NT2/D1 (cell line): ENCODE measurements at regions not wholly inside any gene's neighbourhood (a gene's known extent, or its start where the extent isn't known, plus 50 kb on each side); places are given as distances from the start of the nearest gene placed in this dataset.

Source experiments
- DNase-seq: peaks from one replicate; pipeline ENCODE4 v3.0.0-alpha.2; 2011; ENCODE audit warnings: low read depth, low spot score
- H3K27me3 ChIP-seq: 2 replicates; pipeline ENCODE4 v1.6.0; 2011; ENCODE audit warnings: mild to moderate bottlenecking; ENCODE audit not compliant: insufficient read length, insufficient read depth
- H3K36me3 ChIP-seq: 2 replicates; pipeline ENCODE4 v1.6.1; 2011; ENCODE audit warnings: mild to moderate bottlenecking, low read length, mixed read lengths; ENCODE audit not compliant: insufficient read depth, insufficient read length
- H3K4me1 ChIP-seq: 2 replicates; pipeline ENCODE4 v1.5.1; 2011; ENCODE audit not compliant: insufficient read depth, insufficient read length
- H3K4me3 ChIP-seq: 2 replicates; pipeline ENCODE4 v1.5.1; 2011; ENCODE audit warnings: low read depth; ENCODE audit not compliant: insufficient read length
- H3K9ac ChIP-seq: 2 replicates; pipeline ENCODE4 v1.6.0; 2011; ENCODE audit warnings: low read depth; ENCODE audit not compliant: insufficient read length
- H3K9me3 ChIP-seq: 2 replicates; pipeline ENCODE4 v1.5.1; 2011; ENCODE audit warnings: mild to moderate bottlenecking, low read length; ENCODE audit not compliant: insufficient read depth
- SUZ12 ChIP-seq: IDR thresholded peaks from 2 replicates; pipeline ENCODE4 v1.6.1; 2011; ENCODE audit not compliant: insufficient read length, insufficient read depth; ENCODE audit errors: extremely low read depth
- YY1 ChIP-seq: IDR thresholded peaks from 2 replicates; pipeline ENCODE4 v1.6.1; 2011; ENCODE audit not compliant: insufficient read length, insufficient read depth
- ZNF274 ChIP-seq: IDR thresholded peaks from 2 replicates; pipeline ENCODE4 v1.6.1; 2011; ENCODE audit warnings: mild to moderate bottlenecking, low read depth, low read length

GRCh38 chr22:34592123-34592740 lies 473.7 kb upstream of the ISX start:
- DNase-seq = no peak
- TF ChIP-seq YY1 (no peak), SUZ12 (no peak), ZNF274 (no peak)
- no peaks in the 10 kb centered on the region for H3K4me1 ChIP-seq
- H3K27me3 ChIP-seq = no peaks in the 10 kb centered on the region
- no peaks in the 10 kb centered on the region for H3K9me3 ChIP-seq
- H3K4me3 ChIP-seq = no peak overlapping the region
- H3K9ac ChIP-seq = no peak overlapping the region
- H3K36me3 ChIP-seq = no peaks in the 10 kb centered on the region

- Histone ChIP-seq H3K4me1 (no peaks in the 10 kb centered on the region), H3K9ac (no peak overlapping the region), H3K4me3 (no peak overlapping the region), H3K27me3 (no peaks in the 10 kb centered on the region), H3K36me3 (no peaks in the 10 kb centered on the region), H3K9me3 (no peaks in the 10 kb centered on the region)
- TF ChIP-seq SUZ12 (no peak), ZNF274 (no peak), YY1 (no peak)
- DNase-seq = no peak
Observed at GRCh38 chr22:34599567-34599966, 466.4 kb upstream of the ISX start.

- DNase-seq = no peak
- no peak overlapping the region for H3K4me3 ChIP-seq
- TF ChIP-seq ZNF274 = no peak
- TF ChIP-seq SUZ12 = no peak
- TF ChIP-seq YY1 = no peak
- H3K27me3 ChIP-seq = no peaks in the 10 kb centered on the region
- no peaks in the 10 kb centered on the region for H3K4me1 ChIP-seq
- H3K36me3 ChIP-seq = no peaks in the 10 kb centered on the region
- H3K9ac ChIP-seq = no peak overlapping the region
- H3K9me3 ChIP-seq = no peaks in the 10 kb centered on the region
Observed at GRCh38 chr22:34604312-34604711, 461.6 kb upstream of the ISX start.

- Histone ChIP-seq H3K4me3 (no peak overlapping the region), H3K4me1 (no peaks in the 10 kb centered on the region), H3K9ac (no peak overlapping the region), H3K27me3 (no peaks in the 10 kb centered on the region), H3K9me3 (no peaks in the 10 kb centered on the region), H3K36me3 (no peaks in the 10 kb centered on the region)
- no peak for DNase-seq
- no peak for TF ChIP-seq ZNF274
- no peak for TF ChIP-seq SUZ12
- TF ChIP-seq YY1 = no peak
Observed at GRCh38 chr22:34608106-34608505, 457.9 kb upstream of the ISX start.

- no peaks in the 10 kb centered on the region for H3K9me3 ChIP-seq
- no peaks in the 10 kb centered on the region for H3K4me1 ChIP-seq
- TF ChIP-seq SUZ12 (no peak), ZNF274 (no peak), YY1 (no peak)
- H3K27me3 ChIP-seq = no peaks in the 10 kb centered on the region
- no peak overlapping the region for H3K4me3 ChIP-seq
- H3K9ac ChIP-seq = no peak overlapping the region
- no peak for DNase-seq
- H3K36me3 ChIP-seq = no peaks in the 10 kb centered on the region
Observed at GRCh38 chr22:34608540-34609115, 457.3 kb upstream of the ISX start.

GRCh38 chr22:34609646-34610045 lies 456.3 kb upstream of the ISX start:
- Histone ChIP-seq H3K9ac (no peak overlapping the region), H3K27me3 (no peaks in the 10 kb centered on the region), H3K4me3 (no peak overlapping the region), H3K36me3 (no peaks in the 10 kb centered on the region), H3K4me1 (no peaks in the 10 kb centered on the region), H3K9me3 (no peaks in the 10 kb centered on the region)
- no peak for DNase-seq
- TF ChIP-seq YY1 (no peak), SUZ12 (no peak), ZNF274 (no peak)

- no peak overlapping the region for H3K4me3 ChIP-seq
- no peak for TF ChIP-seq YY1
- DNase-seq = no peak
- H3K36me3 ChIP-seq = no peaks in the 10 kb centered on the region
- H3K27me3 ChIP-seq = no peaks in the 10 kb centered on the region
- no peak overlapping the region for H3K9ac ChIP-seq
- H3K4me1 ChIP-seq = no peaks in the 10 kb centered on the region
- no peaks in the 10 kb centered on the region for H3K9me3 ChIP-seq
Observed at GRCh38 chr22:34620161-34620560, 445.8 kb upstream of the ISX start.

GRCh38 chr22:34620832-34621231 lies 445.1 kb upstream of the ISX start:
- Histone ChIP-seq H3K9ac (no peak overlapping the region), H3K36me3 (no peaks in the 10 kb centered on the region), H3K4me1 (no peaks in the 10 kb centered on the region), H3K27me3 (no peaks in the 10 kb centered on the region), H3K9me3 (no peaks in the 10 kb centered on the region), H3K4me3 (no peak overlapping the region)
- DNase-seq = no peak
- TF ChIP-seq YY1 (no peak), SUZ12 (no peak), ZNF274 (no peak)
